C4-2B (cell line): ENCODE measurements at regions not wholly inside any gene's neighbourhood (a gene's known extent, or its start where the extent isn't known, plus 50 kb on each side); places are given as distances from the start of the nearest gene placed in this dataset.

Source experiments
- CTCF ChIP-seq: fragments of 450-650 bp; conservative IDR thresholded peaks from 2 replicates; pipeline ENCODE4 v1.5.1; 2017; ENCODE audit warnings: mild to moderate bottlenecking
- ZFX ChIP-seq: fragments of 450-650 bp; IDR thresholded peaks from 2 replicates; pipeline ENCODE4 v1.6.1; 2017

DNA sequence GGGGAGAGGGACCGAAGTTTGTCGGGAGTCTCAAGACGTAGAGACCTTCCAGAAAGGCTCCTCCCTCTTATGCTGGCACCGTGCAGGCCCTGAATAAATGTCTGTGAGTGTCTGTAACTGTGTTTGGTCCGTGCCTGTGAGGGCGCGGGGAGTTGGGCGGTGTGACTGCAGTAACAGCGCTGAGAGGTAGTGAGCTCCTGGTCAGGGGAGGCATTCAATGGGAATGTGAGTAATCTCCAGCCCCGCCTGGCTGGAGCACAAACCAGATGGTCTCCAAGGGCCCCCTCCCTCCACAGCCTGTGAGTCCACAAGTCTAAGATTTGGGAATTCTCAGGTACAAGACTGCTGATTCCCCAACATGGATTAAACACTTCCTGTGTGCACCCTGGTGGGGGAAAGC lies 100.0 kb downstream of the HMX1 start:
- TF ChIP-seq CTCF (no peak), ZFX (no peak)
